ENCODE measurements at regions not wholly inside any gene's neighbourhood (a gene's known extent, or its start where the extent isn't known, plus 50 kb on each side); places are given as distances from the start of the nearest gene placed in this dataset.

DNA sequence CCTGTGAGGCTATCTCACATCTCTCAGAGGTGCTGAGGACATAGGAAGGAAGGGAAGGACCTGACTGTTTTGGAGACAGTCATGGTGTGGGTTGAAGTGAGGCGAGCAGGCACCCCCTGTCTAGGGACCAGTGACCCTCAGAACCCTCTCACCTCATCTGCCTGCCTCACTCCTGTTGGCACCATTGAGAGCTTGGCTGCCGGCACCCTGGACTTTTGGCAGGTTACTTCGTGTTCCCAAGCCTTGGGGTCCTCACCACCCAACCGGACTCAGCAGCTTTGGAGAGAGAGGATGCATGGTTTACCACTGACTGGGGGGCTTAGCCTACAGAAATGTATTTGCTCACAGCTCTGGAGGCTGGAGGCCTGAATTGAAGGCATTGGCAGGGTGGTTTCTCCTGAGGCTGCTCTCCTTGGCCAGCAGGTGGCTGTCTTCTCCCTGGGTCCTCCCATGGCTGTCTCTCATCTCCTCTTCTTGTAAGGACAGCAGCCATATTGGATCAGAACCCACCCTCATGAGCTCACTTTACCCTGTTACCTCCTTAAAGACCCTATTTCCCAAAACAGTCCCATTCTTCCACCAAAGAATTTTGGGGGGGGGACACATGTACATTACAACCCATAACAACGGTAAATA, 142.0 kb downstream of the TSN start:
- DNase-seq (ENCODE audit: low read depth) = peak; percentile 41

DNA sequence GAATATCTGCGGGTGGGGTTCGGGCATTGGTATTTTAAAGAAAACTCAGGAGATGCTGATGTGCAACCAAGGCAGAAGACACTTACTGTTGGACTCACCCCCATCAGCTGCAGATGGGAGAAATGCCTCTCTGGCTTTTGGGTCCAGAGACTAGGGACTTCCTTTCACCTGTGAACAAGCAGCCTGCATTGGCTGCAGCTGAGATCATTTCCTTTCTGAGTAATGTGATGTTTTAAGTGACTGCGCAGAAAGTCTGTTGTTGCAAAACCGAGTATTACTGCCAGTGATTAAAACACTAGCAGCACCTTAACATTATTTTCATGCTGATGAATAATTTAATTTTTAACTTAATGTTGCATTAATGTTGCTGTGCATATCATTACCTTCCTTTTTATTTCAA, 143.0 kb downstream of the TSN start:
- peak; percentile 24 for DNase-seq (ENCODE audit: low read depth)

DNA sequence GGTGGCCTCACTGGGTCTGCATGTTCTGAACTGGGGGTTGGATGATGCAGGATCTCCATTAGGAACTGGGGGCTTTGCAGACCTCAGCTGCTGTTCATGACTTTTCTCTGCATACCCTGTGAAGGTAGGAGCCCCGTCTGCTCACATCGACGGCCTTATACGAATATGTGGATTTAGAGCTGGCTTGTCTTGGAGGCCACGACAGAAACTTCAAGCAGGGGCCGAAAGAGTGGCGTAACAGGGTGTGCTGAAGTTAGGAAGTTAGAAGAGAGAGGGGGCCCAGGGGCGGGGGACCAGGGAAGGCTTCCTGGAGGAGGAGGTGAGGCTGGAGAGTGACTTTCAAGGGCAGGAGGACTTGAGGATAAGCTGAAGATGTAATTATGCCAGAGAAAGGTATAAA, 144.9 kb downstream of the TSN start:
- DNase-seq (ENCODE audit: low read depth) = no peak

DNA sequence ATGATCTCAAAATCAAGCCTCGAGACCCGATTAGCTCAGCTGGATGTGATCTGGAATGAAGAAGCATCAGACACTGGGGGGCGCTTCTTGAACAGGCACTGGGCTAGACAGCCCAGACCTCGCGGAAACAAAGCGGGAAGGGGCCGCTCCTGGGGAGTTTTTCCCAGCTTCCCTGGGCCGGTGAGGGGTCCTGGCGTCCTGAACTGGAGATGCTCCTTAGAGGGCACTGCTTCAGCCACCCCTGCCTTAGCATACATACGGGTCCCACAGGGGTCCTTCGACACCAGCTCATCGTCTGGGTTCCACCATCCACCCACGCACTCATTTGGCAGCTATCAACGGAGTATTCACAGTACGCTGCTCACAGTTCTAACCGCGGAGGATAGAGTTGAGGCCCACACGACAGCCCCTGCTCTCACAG, 146.7 kb downstream of the TSN start:
- no peak for DNase-seq (ENCODE audit: low read depth)

DNA sequence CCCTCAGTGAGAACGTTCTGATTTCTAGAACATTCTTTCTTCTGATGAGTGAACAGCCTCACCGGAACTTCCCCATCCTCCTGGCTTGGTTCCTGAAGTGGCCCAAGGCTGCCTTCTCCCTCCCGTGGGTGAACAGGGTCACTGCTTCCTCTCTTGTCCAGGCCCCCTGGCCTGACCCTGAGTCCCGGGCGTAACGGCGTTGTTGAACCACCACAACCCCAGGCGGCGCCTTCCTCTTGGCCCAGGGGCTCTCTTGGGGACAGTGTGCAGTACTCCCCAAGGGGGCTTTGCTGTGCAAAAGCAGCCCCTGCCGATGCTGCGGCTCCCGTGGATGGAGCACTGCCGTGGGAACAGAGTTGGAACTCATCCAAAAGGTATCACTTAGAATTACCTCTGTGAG, 147.2 kb downstream of the TSN start:
- no peak for DNase-seq (ENCODE audit: low read depth)

DNA sequence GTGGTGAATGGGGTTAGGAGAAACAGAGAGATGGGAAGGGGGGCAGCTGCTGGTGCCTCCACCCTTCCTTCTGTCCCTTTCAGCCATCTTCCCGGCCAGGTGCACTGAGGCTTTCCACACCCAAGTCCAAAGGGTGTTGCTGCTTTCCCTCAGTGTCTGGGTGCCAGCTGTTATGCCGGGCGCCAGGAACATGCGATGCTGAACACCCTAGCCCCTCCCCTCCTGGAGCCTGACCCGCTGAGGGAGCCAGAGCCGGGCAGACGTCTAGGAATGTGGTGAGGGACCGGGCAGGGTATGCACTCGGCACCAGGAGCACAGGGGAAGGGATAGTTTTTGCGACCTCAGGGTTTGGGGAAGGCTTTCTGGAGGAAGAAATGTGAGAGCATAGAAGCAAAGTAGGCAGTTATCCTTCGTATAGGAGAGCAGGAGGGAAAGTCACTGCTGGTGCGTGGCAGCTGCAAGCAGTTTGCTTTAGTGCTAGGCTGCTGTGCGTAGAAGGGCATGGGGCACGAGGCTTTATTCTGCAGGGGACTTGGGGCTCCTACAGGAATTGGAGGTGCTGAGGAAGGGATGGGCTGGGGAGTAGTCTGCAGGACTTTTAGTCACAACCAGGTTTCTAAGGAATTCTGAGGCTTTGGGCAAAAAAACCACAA, 147.7 kb downstream of the TSN start:
- no peak for DNase-seq (ENCODE audit: low read depth)

DNA sequence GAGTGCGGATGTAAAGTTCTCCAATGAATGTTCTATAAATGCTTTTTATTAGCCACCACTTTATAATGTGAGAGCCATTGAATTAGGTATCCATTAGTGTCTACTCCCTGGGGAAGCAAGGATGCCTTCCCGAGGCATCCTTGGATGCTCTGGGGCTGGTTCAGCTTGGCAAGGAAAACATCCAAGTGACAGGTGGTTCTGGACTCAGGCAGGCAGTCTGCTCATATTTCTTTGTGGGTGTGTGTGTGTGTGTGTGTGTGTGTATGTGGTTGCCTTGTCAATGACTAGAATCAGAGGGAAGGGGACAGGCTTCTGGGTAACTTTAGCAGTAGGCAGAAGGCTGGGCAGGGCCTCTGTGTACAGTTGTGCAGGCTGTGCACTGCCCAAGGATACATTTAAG, 149.2 kb downstream of the TSN start:
- DNase-seq (ENCODE audit: low read depth) = no peak

DNA sequence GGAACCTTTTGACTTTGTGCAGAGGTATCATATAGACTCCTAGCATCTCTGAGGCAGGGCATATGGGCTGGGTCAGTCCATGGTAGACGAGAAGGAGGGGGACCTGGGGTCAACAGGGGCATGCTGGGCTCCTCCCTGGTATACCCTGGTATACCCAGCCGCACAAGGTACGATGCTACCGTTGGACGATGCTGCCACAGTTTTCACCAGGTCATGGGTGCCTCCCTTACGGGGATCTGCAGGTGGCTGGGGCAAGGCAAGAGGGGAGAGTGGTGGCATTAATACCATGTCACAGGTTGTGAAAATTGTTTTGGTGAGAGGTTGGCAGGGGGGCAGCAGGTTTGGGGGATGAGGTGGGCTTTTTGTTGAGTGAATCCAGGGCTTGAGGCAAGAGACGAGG, 149.8 kb downstream of the TSN start:
- DNase-seq (ENCODE audit: low read depth) = no peak

DNA sequence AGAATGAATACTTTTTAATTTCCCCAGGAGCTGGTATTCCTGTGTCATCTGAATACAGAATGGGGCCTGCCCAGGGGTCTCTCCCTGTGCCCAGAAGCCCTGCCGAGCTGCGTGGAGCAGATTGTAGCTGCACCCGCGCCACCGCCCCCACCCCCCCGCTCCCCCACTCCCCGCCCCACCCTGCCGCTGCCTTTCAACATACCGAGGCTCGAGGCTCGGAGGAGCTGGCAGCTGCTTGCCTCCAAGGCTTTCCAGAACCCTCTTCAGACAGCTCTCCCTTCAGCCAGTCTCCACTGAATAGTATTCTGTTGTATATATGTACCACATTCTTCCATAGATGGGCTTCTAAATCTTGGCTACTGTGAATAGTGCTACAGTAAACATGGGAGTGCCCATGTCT, 150.7 kb downstream of the TSN start:
- DNase-seq (ENCODE audit: low read depth) = no peak

DNA sequence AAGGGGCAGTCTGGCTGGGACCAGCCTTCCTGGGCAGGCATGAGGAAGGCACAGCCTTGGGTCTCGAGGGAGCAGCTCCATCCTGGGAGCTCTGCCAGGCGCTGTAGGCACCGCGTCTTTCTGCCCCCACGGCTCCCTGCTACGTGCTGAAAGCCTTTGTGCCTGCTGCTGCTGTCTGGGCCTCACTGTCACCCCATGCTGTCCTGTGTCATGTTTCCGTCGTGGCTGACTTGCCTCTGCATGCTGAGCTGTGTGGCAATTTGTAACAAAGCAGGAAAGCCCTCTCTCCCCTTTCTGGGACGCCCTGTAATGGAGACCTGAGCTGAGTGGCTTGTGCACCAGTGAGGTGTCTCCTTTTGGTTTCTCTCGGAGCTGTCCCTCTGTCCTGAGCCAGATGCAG, 152.5 kb downstream of the TSN start:
- DNase-seq (ENCODE audit: low read depth) = no peak

DNA sequence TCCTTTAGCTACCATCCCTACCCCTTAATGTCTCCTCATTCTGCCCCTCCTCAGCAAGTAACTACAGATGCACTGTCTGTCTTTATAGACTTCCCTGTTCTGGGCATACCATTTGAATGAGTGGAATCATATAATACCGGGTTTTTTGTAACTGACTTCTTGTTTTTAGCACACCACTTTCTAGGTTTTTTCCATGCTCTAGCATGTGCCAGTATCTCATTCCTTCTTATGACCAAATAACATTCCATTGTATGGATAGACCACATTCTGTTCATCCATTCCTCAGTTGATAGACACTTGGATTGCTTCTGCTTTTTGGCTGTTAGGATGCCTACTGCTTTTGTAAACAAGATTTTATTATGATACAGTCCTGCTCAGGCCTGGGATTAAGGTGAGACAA, 154.7 kb downstream of the TSN start:
- DNase-seq (ENCODE audit: low read depth) = no peak

DNA sequence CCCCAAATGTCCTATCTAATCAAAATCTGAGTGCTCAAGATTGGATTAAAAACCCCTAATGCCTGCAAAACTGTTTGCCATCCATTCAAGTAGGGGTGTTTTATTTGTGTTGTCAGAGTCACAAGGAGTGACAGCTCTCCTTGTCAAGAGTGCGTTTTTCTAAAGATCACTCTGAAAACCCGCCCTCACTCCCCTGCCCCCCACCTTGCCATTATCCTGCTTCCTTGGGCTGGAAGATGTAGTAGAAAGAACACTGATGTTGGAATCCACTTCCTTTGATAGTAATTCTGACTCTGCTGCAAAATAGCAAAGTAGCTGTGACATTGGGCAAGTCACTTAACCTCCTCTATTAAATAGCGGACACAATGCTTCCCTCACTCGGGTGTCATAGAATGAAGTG, 155.6 kb downstream of the TSN start:
- DNase-seq (ENCODE audit: low read depth) = no peak

DNA sequence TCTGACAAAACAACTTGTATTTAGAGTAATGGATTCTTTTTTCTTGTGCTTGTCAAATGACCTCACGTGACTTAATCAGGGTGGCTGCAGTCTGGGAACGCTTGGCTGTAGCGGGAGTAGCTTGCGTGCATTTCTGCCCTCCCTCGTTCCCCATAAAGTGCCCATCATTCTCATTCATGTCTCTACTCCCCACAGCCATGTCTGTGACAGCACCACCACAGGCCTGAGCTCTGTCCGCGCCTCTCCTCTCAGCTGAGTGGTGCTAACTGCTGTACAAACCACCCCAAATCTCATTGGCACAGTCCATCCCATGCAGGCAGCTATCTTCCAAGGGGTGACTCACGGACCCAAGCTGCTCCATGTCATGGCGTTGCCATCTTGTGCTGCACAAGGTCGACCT, 161.7 kb downstream of the TSN start:
- no peak for DNase-seq (ENCODE audit: low read depth)

DNA sequence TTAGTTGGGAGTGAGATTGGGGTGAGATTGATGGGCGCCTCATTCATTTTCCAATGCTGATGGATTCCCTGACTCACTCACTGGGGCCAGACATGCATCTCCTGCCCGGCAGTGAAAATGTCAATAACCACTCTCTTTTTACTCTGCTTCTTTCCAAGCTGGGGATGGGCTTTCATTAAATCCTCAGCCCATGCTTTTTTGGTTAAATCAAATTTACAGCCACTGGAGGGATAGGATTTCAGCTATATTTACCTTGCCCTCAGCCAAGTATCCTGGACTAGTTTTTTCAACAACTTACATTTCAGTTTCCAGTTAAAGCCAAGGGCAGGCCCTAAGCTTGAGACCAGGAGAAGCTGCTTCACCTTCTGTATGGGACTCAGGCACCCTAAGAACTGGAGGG, 162.8 kb downstream of the TSN start:
- DNase-seq (ENCODE audit: low read depth) = no peak

DNA sequence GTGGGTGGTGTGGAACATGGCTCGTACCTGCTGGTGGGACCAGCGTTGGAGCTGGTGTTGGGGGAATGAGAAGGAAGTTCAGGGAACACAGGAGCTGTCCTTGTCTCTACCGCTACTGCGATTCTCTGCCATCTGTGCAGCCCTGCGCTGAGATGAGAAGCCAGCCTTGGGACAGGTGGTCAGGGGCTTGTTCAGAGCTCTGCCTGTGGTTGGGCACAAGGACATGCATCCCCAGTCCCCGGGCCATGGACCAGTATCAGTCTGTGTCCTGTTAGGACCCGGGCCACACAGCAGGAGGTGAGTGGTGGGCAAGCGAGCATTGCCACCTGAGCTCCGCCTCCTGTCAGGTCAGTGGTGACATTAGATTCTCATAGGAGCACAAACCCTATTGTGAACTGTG, 164.4 kb downstream of the TSN start:
- DNase-seq (ENCODE audit: low read depth) = no peak

DNA sequence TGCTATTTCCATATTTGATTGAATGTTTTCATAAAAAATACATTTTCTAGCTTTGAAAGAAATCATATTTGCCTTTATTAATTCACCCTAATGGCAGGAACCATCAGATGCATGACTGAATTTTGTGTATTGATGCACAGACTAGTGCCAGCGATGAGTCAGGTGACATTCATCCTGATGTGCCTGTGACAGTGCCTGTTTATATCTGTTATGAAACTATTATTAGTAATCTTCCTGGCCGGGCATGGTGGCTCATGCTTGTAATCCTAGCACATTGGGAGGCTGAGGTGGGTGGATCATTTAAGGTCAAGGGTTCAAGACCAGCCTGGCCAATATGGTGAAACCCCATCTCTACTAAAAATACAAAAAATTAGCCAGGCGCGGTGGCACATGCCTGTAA, 170.0 kb downstream of the TSN start:
- no peak for DNase-seq (ENCODE audit: low read depth)

DNA sequence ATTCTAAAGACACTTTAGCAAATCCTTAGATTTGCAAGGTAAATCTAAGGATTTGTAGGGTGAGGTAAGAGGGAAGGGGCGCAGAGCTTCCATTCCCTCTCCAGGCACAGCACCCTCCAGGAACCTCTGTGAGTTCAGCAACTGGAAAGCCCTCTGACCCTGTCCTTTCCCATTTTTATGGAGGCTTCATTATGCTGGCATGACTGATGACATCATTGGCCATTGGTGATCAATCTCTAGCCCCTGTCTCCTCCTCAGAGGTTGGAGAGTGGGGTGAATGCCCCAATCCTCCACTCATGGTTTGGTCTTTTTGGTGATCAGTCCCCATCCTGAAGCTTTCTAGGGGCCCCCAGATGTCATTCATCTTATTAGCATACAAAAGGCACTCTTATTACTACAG, 187.8 kb downstream of the TSN start:
- DNase-seq (ENCODE audit: low read depth) = no peak

DNA sequence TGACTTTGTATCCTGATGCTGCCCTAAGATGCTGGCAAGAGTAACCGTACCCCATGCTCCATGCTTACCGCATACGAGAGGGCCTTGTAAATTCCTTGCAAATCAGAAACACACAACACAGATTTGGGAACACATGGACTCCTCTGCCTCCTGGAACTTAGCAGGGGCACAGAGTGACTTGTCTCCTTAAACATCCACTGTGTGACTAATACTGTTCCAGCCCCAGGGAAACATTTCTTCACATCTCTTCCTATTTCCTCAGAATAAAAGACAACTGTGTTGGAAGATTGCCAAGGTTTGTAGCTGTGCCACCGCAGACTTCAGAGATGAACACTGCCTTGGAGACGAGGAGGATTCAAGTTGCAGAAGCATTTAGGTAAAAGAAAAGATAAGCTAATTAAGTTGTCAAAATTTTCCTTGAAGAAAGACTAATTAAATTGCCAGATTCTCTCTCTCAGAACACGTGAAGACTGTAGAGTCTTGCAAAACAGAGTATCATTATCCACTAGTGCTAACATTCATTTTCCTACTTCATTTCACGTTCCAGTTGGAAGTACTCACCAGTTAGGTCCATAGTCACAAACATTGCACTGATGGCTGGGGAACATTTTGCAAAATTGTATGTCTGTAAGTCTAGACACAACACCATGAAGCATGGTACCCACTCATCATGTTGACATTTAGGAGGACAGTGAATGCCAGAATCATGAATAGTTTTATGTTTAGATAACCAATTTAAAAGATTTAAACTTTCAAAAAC, 188.8 kb downstream of the TSN start:
- peak; percentile 73 for DNase-seq (ENCODE audit: low read depth)

DNA sequence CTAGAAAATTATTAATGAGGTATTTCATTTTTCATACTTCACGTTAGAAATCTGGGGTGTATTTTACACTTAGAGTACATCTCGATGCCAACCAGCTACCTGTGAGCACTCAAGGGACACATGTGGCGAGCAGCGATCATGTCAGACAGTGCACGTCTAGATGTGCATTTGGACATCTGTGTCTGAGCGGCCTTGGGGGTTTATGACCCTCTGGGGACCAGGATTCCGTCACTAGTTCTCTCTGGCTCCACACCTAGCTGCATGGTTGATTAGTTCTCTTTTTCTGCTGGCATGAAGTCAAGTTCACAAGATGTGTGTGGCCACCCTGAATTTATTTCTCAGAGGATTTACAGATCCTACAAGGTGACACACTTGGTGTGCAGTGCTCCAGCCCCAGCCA, 192.2 kb downstream of the TSN start:
- DNase-seq (ENCODE audit: low read depth) = no peak

DNA sequence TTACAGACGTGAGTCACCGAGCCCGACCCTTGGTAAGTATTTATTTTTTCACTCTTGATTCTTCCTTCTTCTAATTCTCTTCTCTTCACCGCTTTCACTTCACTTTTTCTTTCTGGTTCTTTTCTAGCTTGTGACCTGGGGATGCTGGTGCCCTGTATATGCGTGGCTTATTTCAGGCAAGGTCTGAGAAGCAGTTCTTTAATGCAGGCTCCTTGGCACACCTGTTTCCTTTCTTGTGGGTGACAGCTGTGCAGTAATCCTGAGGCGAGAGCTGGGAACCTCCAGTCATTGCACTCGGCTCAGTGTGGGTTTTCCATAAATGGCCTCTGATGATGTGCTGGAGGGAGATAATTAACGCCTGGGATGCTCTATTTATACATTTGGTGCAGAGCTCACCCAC, 193.8 kb downstream of the TSN start:
- DNase-seq (ENCODE audit: low read depth) = no peak

DNA sequence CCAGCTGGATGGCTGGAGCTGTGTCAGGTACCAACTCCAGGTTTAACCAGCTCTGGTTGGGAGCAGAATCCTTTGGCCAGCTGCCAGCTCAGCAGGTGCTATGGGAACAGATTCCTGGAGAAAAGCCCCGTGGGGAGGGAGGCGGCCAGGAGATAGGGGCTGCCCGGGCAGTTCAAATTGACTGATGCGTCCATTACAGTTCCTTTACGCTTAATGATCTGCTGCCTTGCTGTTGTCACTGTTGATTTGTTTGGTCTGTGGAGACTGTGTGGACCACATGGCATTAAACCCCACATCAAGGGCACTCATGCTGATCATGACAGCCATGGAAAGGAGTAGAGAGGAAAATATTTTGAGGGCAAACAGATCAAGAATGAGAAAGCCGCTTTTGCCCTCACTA, 200.0 kb downstream of the TSN start:
- DNase-seq (ENCODE audit: low read depth) = no peak

DNA sequence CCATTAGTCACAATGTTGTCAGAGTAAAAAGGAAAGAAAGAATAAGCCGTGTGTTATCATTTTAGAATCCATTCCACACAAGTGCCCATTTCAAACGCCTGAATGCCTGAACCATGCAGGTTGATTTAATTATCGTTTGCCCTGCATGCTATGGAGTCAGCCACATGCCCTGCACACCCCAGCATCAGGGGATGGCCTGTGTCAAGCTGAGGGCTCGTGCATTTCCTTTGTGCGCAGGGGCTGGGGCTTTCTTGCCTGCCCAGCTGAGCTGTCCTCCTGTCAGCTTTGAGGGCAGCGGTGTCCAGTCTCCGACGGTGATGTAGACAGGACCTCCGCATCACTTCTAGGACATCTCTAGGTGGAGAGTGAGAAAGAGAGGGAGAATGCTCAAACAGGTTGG, 200.4 kb downstream of the TSN start:
- no peak for DNase-seq (ENCODE audit: low read depth)

DNA sequence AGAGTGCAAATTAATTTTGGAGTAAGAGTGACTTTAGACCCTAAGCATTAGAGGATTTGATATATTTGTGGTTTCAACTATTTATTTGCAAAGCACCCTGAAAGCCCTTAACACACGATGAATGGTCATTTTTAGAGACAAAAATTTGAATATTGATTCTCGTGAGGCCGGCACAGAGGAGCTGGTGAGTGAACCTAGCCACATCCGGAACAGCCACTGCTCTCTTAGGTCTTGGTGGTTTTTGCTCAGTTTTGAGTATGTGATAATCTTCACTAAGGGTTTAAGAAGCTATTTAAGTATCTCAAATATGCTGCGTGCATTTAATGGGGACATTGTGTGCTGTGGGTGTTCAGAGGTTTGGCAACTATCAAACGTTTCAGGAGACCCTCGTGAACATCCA, 204.8 kb downstream of the TSN start:
- no peak for DNase-seq (ENCODE audit: low read depth)

Data from M059J (cell line).